Pons (tissue), 1 donor: ENCODE measurements at regions not wholly inside any gene's neighbourhood (a gene's known extent, or its start where the extent isn't known, plus 50 kb on each side); places are given as distances from the start of the nearest gene placed in this dataset.
"Not testable (repeated sequence)": the region's sequence is repeated elsewhere in the genome, so short reads cannot be mapped to it uniquely, and the experiment has no call there.

Experiments
- DNase-seq: peaks from one replicate; pipeline ENCODE4 v3.0.0-alpha.2; 2016; ENCODE audit warnings: low spot score

GRCh38 chr16:27600381-27600780, 50.4 kb downstream of the KATNIP start:
- DNase-seq = no peak

GRCh38 chr16:27602103-27602502, 52.2 kb downstream of the KATNIP start:
- DNase-seq = no peak

GRCh38 chr16:27605500-27606106, 55.7 kb downstream of the KATNIP start:
- peak; percentile 54 for DNase-seq

- DNase-seq = no peak
Observed at GRCh38 chr16:27611340-27611739, 61.4 kb downstream of the KATNIP start.

GRCh38 chr16:27613238-27613791, 63.4 kb downstream of the KATNIP start:
- no peak for DNase-seq

- no peak for DNase-seq
Observed at GRCh38 chr16:27617665-27618064, 67.7 kb downstream of the KATNIP start.

DNA sequence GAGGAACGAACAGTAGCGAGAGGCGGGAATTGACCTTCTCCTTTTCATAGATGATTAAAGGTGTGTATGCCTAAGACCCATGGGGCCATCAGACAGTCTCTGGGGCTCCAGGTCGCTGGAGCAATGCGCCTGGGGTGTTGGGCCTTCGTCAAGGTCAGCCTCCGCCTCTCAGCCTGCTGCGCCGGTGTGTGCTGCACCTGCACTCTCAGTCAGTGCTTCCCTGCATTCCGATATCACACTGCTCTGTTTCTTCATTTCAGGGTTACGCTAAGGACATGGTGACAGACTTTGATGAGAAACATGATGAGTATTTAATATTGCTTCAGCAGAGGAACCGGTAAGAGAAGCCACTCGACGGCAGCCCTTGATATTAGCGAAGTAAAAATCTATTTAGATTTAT, 68.2 kb downstream of the KATNIP start:
- no peak for DNase-seq

- no peak for DNase-seq
Observed at GRCh38 chr16:27618606-27619327, 68.8 kb downstream of the KATNIP start.

- no peak for DNase-seq
Observed at GRCh38 chr16:27620541-27620940, 70.6 kb downstream of the KATNIP start.

GRCh38 chr16:27624154-27625049, 74.5 kb downstream of the KATNIP start:
- DNase-seq = no peak

DNA sequence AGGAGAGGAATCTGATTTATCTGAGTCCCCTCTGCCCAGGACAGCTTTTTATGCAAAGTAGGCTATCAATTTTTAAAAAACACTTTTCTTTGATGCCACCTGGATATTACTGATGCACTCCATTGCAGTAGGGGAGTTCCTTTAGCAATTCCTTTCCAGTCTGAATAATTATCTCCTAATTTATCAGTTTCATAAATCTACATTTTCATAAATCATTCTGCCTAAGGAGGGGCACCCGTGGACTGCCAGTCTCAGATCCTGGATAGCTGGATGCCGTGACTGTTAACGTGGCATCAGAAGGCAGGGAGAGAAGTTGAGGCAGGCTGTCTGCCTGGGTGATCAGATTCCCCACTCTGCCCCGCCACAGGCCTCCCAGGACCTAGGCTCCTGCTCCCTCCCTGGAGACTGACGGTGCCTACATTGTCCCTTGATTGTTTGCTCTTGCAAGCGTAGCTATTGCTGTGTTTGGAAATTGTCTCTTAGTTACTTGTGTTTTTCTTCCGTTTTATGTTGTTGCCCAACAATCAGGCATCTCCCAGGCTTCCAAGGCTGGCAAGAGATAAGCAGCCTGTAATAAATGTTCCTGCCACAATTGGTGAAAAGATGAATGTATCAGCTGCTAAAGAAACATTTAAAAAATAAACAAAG, 75.2 kb downstream of the KATNIP start:
- no peak for DNase-seq

DNA sequence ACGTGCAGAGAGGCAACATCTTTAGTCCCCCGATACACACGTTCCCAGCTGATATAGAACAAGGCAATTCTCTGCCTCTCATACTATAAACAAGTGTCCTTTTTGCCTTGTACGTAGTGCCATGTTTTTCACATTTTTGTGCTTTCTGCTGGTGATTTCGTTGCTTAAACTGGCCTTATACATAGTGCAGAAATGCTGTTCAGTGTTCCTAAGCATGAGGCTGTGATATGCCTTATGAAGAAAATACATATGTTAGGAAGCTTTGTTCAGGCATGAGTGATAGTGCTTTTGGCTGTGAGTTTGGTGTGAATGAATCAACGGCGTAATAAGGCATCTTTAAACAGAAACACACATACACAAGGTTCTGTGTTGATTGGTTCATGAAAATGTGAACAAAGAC, 77.2 kb downstream of the KATNIP start:
- no peak for DNase-seq

DNA sequence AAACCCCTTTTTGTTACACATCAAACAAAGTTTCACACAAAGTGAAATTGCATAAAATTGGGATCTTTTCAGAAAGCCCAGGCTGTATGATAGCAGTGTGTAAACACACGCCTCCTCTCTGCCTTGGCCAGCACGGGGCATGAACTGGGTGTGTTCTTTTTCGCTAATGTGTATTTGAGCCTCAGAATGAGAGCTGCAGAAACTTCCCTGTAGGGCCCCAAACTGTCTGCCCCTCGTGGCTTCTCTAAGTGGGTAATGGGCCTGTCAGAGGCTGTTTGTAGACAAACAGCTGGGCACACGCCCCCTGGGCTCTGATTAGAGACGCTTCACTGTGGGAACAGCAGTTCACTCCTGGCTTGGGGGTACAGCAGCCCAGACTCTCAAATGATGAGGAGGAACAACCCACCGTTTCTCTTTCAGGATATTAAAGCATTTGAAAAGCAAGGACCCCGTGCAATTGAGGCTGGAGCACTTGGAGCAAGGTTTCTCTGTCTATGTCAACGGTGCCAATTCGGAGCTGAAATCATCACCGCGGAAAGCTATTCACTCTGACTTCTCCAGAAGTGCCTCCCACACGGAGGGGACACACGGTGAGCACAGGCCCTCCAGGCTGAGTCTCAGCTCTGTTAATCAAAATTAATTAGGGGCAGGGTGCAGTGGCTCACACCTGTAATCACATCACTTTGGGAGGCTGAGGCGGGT, 78.4 kb downstream of the KATNIP start:
- DNase-seq = no peak

DNA sequence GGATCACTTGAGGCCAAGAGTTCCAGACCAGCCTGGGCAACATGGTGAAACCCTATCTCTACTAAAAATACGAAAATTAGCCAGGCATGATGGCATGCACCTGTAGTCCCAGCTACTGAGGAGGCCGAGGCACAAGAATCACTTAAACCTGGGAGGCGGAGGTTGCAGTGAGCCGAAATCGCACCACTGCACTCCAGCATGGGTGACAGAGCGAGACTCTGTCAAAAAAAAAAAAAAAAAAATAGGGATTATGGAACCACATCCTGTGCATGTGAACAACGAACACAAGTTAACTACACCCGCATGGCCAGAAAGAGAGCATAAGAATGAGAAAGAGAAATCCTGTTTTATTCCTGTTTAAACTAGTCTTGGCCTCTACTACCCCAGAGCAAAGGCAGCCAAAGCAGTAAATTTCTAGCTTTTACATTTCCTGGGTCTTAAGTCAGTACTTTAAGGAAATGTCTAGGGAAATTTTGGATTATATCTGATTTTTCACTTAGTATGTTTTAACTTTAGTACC, 79.1 kb downstream of the KATNIP start:
- DNase-seq = not testable (repeated sequence)

DNA sequence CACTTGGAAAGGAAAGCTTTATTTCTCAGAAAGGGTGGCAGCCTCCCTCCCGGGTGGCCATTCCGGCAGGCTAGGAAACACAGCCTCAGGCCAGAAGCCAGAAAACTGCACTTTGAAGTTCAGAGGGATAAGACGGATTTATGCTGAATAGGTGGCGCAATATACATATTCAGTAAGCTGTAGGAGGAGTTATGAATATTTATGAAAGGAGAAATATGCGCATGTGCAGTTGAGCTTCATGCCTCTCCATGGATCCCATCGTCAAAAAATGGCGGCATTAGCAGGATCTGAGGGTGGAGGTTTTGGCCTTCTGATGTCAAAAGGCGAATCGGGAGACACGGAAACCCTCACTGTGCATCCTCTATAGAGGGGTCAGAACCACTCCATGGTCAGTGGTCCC, 82.3 kb downstream of the KATNIP start:
- DNase-seq = no peak

DNA sequence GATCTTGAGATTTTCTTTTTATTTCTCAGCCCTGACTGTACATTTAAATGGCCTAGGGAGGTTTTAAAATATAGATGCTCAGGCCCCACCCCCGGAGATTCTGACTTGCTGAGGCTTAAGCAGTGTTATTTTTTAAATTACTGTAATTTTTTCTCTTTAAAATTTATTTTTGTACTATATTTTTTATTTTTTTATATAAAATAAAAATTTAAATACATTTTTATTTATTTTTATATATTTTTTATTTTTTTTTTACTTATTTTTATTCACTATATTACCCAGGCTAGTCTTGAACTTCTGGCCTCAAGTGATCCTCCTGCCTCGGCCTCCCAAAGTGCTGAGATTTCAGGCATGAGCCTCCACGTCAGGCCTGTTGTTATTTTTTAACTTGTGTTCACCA, 83.3 kb downstream of the KATNIP start:
- DNase-seq = no peak

GRCh38 chr16:27633721-27634120, 83.8 kb downstream of the KATNIP start:
- no peak for DNase-seq

DNA sequence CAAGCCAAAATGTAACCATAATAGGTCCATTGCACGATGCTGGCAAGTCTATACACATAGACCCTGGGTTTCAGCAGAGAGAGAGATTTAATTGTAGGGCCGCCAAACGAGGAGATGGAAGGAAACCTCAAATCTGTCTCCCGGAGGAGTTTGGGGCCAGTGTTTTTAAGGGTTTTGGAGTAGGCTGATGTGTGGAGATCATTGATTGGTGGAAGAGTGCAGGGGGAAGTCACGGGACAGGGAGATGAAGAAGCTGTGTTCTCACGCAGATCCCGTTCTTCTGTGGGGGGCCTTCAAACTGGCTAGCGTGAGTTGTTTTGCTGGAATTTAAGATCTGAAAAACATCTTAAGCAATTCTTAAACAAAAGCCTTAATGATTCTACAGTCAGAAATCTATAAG, 84.8 kb downstream of the KATNIP start:
- DNase-seq = no peak

- DNase-seq = no peak
Observed at GRCh38 chr16:27636453-27637240, 86.7 kb downstream of the KATNIP start.

DNA sequence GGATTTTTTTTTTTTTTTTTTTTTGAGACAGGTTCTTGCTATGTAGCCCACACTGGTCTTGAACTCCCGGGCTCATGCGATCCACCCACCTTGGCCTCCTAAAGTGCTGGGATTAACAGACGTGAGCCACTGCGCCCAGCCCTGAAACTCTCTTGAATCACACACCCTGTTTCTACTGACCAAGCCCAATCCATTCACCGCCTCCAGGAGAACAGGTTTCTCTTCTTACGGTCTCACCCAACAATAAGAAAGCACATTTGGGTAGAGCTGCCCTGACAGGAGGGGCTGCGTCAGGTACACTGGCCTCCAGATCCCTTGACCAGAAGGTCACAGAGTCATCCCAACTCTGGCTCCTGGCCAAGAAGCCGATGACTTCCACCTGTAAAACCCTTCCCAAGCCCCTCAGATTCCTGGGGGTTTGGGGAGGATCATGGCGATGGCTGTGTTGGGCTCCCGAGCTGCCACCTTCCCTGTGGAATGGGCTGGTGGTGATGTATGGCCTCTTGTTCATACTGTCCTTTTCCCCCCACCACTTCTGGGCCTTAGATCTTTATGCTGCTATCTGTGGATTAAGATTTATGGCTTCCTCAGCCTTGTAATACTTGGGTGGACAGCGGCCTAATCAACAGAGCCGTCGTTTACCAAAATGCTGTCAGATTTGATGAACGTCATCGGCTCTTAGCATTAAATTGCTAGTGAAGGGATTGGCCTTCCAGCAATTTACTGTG, 89.1 kb downstream of the KATNIP start:
- no peak for DNase-seq
